ENCODE measurements at regions not wholly inside any gene's neighbourhood (a gene's known extent, or its start where the extent isn't known, plus 50 kb on each side); places are given as distances from the start of the nearest gene placed in this dataset.
"Not testable (repeated sequence)": the region's sequence is repeated elsewhere in the genome, so short reads cannot be mapped to it uniquely, and the experiment has no call there.

DNA sequence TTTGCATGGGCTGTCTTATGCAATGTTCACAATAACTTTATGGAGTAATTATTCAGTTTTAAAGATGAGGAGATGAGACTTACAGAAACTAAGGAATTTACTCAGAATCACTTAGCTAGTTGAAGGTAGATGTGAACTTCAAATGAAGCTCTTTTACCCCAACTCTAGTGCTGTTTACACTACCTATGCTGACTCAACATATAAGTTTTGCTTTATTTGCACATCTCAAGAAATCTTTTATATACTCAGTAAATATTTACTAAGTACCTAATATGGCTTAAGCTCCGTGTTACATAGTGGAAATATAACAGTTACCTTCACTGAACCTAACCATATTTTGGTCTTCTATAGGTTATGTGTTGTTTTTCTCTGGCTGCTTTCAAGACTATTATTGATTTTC is 293.2 kb downstream of the ANXA1 start:
- CTCF ChIA-PET = no interaction called here
- POLR2A ChIA-PET = no interaction called here

DNA sequence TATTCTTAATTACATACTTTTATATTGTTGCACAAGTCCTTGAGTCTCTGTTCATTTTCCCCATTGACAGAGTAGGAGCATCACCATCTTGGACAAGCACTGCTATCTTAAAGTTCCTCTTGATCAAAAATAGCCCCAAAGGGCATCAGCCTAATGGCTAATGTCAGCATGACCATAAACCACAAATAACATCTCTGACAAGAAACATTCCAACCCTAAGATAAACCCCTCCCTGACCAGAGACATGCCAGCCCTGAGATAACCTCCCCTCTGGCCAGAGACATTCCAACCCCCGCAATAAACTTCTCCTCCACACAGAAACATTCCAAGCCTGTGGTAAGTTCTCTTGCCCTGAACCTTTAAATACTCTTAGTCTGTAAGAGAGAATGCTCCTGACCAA is 293.7 kb downstream of the ANXA1 start:
- CTCF ChIA-PET, POLR2A ChIA-PET: not testable (repeated sequence)

DNA sequence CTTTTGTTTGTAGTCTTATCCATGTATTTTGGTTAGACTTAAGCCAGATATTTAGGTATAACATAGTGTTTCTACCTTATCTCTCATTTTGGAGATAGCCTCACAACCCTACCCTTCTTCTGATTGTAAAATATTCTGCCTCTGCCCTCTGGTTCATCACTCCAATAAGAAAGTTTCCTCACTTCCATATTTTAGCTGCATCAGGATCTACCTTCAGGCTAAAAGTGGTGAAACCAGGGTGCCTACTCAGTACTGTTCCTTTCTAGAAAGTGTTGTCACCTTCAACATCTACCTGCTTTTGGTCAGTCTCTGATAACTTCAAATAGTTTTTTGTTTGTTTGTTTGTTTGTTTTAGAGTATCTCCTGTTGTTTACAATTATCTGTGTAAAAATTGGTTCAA is 294.6 kb downstream of the ANXA1 start:
- POLR2A ChIA-PET = no interaction called here
- CTCF ChIA-PET = no interaction called here

DNA sequence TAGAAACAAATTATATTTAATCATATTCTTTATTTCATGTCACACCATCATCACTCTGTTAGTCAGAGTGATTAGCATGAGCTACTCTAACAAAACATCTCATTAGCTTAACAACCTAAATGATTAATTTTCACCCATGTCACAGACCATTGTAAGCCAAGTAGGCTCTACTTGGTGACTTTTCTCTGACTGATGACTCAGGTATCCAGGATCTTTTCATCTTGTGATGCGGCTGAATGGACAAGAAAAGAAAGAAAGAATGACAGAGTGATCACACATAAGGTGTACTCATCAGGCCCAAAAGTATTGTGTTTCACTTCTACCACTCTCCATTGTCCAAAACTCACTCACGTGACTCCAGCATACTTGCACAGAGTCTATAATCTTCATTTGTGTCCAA is 299.3 kb downstream of the ANXA1 start:
- ChIA-PET CTCF (no interaction called here), POLR2A (no interaction called here)

DNA sequence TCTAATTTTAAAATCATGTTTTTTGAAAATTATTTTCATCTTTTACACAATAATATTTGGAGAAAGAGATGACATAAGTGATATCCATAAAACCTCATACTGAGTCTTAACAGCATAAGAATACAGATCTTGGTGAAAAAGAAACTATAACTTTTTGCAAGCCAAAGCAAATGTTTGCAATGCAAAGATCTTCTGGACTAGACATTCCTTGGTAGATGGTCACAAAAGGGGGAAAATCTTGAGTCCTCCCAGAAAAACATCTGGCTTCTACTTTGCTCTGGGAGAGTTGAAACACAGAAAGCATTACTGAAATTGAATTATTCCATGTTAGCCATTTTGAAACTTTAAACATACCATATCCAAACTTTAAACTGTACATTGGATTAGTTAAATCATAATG is 308.2 kb downstream of the ANXA1 start:
- CTCF ChIA-PET = no interaction called here
- POLR2A ChIA-PET = no interaction called here

DNA sequence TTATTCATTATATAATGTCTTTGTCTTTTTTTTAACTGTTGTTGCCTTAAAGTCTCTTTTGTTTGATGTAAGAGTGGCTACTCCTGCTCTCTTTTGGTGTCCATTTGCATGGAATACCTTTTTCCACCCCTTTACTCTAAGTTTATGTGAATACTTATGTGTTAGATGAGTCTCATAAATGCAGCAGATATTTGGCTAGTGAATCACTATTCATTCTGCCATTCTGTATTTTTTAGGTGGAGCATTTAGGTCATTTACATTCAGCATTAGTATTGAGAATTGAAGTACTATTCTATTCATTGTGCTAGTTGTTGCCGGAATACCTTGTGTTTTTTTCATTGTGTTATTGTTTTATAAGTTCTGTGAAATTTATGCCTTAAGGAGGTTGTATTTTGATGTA is 317.1 kb downstream of the ANXA1 start:
- ChIA-PET POLR2A (no interaction called here), CTCF (no interaction called here)

DNA sequence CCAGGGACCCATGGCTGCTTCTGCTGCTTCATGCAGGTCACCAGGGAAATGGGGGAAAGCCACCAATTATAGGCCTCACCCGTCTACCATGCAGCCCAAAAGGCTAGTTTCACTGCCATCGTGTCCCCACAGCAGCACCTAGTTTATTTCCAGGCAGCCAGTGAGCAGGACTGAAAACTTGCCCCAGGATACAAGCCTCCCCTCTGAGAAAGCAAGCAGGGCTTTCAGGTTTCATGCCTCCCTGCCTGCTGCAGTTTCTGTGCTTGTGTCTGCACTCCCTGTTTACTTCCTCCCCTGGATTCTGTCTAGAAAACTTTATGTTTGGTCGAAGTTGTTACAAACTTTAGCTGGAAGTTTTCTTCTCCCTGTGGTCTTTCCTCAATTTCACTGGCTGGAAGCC is 319.1 kb downstream of the ANXA1 start:
- POLR2A ChIA-PET = no interaction called here
- CTCF ChIA-PET = no interaction called here

DNA sequence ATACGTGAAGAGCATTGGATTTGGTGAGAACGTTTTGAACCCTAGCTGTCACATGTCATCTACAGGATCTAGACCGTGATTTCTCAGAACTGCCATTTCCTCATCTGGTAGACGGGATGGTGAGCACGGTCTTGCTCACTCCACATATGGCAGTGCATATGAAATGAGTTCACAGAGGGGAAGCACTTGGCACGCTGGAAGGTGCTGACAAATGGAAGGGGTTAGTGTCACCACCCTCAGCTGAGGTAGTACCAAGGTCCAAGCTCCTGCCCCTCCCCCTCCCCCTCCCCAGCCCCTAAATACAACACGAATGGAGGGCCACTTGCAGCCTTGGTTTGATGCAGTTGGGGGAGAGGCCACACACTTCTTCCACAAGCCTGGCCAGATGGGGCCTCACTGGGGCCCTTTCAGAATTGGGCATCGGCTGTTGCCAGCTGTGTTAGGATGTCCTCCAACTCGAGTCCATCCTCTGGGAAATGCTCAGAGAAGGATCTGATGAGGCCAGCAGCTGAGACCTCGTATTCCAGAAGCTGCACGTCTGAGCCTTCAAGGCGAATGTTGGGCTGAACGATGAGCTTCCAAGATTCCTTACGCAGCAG is 322.4 kb downstream of the ANXA1 start:
- ChIA-PET CTCF (no interaction called here), POLR2A (no interaction called here)

DNA sequence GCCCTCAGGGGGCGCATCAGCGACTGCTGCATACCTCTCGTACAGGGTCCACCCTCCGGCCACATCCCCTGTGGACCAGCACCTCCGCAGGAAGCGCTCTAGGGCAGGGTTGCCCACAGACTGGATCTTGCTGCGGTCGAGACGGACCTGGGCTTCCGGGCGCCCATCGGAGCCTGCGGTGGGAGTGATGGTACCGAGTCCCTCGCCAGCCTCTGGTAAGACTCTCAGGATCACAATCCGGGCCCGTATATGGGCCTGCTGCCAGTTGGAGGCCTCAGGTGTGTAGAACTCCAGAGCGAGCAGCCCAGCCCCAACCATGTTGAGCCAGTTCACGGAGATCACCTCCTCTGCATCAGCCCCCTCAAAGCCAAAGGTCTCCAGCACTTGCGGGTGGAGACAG is 323.0 kb downstream of the ANXA1 start:
- POLR2A ChIA-PET = no interaction called here

DNA sequence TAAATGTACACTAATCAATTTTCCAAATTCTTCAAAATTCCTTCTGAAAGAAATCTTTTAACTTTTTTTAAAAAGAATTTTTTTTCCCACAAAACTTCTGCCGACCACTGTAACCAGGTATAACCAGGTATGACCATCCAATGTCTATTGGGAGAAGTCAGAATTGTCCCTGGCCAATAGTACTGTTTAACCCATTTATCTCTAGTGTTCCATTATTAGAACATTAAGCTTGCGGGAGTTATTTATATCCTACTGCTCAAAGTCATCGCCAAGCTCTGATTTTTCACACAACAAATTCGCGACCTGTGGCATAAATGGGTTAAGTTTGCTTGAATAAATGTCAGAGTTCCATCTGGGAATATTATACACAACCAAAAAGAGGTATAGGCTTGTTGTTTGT is 343.2 kb downstream of the ANXA1 start:
- POLR2A ChIA-PET = no interaction called here
- CTCF ChIA-PET = no interaction called here

More for the DNA sequence above, 323.0 kb downstream of the ANXA1 start:
- CTCF ChIA-PET = no interaction called here

DNA sequence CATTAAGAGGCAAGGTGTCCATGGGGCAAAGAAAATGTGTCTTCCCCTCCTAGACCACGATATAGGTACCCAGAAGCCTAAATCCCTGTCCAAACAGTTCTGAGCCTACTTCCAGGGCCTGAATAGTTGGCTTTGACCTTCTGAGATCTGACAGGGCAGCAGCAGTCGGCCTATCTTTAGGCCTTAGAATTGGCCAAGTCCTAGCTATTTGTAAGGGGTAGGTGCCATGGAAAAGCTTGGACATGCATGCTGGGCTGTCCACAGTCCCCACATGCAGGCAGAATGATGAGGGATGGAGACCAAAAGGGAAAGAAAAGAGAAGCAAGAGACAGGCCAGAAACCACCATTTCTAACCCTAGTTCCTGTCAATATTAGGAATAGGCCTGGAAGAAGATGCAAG is 346.1 kb downstream of the ANXA1 start:
- POLR2A ChIA-PET = no interaction called here
- CTCF ChIA-PET = no interaction called here

DNA sequence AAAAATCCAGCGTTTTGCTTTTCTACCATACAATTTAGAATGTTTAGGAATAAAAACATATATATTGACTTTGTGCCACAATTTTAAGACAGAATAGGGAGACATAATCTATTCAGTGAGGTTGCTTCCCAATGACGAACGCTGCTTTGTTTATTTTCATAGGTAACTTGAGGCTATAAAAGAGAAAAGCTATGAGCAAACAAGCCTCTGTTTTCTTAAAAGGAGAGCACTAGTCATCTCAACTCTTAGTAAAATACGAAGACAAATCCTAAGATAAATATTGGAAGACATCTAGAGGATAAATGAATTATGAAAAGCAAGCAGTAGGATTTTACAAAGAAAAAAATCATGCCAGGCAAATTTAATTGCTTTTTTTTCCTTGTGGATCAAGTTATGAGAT is 363.6 kb downstream of the ANXA1 start:
- ChIA-PET CTCF (no interaction called here), POLR2A (no interaction called here)

DNA sequence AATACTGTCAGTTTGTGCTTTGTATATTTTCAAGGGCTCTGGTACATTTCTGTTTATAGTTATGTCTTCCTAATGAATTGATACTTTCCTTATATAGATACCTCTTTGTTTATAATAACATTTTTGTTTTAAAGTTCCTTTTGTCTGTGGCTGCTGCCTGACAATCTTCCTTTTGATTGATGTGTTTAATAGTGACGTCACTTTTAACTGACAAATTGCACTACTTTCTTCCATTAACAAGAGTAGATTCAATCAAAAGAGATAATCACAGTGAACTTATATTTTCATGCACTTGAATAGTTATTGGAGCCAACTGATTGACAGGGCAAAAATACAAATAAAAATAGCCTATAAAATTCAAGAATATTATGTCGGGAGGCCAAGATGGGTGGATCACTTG is 371.7 kb downstream of the ANXA1 start:
- CTCF ChIA-PET = no interaction called here

DNA sequence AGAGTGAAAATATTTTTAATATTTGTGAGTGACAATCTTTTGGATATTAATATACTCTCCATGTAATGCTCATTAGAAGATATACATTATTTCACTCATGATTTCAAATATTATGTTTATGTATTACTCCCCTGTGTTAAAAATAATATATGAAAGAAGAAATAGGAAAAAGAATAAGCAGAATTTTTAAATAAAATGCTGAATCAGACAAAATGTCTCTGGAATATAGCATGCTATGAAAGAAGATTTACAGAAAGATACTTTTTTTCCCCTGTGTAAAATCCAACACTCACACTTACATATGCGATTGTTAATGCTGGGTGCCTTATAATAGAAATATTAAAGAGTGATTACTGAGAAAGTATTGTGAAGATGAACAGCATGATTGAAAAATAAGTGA is 373.7 kb downstream of the ANXA1 start:
- ChIA-PET POLR2A (no interaction called here), CTCF (no interaction called here)

More for the DNA sequence above, 371.7 kb downstream of the ANXA1 start:
- POLR2A ChIA-PET = no interaction called here

DNA sequence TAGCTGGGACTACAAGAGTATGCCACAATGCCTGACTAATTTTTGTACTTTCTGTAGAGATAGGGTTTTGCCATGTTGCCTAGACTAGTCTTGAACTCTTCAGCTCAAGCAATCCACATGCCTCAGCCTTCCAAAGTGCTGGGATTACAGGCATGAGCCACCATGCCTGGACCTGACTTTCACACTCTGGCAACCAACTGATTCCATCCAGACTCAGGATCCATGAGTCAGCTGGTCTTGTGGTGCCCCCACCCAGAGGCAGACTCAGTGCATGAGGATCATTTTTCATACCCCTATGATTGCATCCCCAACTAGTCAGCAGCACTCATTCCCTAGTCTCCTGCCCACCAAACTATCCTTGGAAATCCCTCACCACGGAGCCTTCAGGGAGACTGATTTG is 375.9 kb downstream of the ANXA1 start:
- CTCF ChIA-PET = no interaction called here
- POLR2A ChIA-PET = no interaction called here

DNA sequence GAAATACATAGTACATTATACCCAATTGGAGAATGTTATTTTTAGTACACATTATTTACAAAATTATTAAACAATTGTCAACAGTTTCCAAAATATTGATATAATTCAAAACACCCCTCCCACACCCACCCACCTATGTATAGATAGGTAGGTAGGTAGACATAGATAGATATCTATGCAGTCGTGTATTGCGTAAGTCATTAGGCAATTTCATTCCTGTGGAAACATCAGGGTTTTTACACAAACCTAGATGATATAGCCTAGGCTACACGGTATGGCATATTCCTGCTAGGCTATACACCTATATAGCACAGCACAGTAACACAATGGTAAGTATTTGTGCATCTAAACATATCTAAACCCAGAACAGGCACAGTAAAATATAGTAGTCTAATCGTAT is 377.3 kb downstream of the ANXA1 start:
- CTCF ChIA-PET = no interaction called here
- POLR2A ChIA-PET = no interaction called here

DNA sequence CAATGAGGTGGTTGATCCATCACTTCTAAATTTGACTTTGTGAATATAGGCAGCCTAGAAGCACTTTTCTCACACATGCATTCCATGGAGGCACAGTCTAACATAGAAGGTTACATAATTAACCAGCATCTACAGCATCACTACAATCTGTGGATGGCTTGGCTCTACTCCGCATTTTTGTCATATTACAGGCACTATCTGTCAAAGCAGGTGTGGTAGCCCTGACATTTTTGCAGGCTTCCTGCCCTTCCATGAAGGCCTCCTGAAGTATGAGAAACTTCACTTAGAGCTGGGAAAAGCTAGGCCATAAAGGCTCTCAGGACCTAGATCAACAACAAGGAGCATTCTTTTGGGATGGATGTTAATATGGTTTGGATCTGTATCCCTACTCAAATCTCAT is 378.0 kb downstream of the ANXA1 start:
- ChIA-PET POLR2A (no interaction called here), CTCF (no interaction called here)

DNA sequence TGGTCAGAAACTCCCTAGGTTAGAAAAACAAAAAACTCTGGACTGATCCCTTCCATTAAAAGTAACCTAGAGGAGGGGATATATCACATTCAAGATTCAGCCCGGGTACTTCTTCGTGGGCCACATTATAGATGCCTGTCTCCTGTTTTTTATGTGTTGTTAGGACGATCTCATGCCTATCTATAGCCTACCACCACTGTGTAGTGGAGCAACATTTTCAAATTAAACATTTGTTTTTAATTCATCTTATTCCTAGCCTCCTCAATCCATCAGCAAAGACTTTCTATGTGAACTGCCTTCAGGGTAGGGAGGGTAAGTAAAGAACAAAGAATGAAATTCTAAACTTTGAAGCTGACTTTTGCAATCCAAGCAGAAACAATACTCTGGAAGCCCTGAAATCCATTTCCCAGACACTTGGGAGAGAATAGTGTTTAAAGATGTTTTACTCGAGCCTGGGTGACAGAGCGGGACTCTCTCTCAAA is 379.4 kb downstream of the ANXA1 start:
- CTCF ChIA-PET = no interaction called here
- POLR2A ChIA-PET = no interaction called here

DNA sequence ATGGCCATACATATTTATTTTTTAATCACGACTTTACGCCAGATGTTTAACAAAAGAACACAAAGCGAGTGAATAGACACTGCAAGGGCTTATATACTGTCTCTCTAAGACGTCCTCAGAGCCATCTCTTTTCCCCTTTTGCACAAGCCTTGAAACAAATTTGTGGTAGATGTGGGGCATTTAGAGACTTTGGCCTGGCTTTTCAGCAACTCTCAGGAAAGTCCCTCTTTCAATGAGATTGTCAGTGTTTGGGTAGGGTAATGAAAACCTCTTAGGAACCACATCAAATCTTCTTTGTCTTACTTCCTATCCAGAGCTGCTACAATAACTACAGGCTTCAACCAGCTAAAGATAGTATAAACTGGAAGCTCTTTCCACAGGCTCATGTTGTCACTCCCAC is 380.0 kb downstream of the ANXA1 start:
- CTCF ChIA-PET = no interaction called here
- POLR2A ChIA-PET = no interaction called here

DNA sequence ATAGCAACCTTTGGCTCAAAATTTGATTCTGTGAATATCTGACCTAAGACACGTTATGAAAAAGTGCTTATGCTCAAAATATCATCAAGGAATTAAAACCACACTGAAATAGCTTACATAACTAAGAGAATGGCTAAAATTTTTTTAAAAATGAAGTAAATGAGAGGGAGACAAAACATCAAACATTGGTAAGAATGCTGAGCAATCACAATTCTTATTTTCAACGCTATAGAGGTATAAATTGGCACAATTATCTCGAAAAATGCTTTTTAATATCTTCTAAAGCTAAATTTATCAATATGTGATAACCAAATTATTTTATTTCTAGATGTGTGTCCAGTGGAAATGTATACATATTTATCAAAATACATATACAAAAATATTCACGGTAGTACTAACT is 381.3 kb downstream of the ANXA1 start:
- POLR2A ChIA-PET = no interaction called here

DNA sequence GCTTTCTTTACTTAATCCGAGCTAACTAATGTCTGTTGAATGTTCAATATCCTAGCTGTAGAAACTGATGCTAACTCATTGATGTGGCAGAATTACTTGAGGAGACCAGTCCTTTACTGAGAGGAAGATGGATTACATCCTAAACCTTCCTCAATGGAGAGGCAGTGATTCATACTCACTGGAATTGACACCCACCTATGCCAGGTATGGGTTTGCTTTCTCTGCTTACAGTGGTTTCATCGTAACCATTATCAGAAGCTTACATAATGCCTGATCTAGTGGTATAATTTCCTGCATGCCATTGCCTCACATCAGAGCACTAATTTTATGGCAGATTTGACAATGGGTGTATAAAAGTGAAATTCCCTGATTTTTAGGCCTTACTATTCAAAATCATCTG is 384.7 kb downstream of the ANXA1 start:
- CTCF ChIA-PET = no interaction called here
- POLR2A ChIA-PET = no interaction called here

More for the DNA sequence above, 381.3 kb downstream of the ANXA1 start:
- CTCF ChIA-PET = no interaction called here

DNA sequence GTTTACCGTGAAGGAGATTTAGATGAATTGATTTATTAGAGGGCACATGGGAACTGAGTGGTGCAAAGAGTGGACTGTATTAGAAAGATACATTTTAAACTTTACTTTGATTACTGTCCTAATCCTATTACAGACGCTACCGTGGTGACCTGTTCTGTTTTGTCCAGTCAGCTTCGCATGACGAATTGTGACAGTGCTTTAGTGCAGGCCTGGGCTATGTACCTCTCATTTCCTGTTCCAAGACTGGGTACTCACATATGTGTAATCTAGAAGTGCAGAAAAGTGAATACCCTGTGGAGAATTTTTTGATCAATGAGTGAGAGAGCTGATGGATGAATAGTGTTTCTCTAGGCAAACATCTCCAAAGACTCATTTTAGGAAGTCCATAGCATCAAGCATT is 385.9 kb downstream of the ANXA1 start:
- ChIA-PET POLR2A (no interaction called here), CTCF (no interaction called here)

DNA sequence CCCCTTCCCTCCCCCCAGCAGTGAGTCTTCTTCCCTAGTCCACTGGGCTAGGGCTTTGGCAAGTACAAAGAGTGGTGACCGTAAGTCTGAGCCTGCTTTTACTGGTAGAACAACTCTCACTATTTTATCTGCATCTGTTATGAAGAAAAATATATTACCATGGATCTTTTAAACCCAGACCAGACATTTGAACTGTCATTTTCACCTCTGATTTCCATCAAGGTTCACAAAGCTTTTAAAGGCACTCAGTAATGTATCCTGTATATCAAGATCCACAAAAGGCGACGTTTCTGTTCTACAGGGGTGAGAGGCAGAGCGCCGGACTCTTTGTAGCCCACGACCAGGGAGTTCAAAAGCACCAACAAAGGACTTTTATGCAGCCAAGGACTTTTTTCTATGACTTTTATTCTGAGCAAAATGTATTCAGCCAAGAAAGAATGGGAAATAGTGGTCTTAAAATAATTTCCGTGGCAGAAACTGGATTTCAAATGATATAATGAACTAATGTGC is 388.3 kb downstream of the ANXA1 start:
- POLR2A ChIA-PET = no interaction called here

More for the DNA sequence above, 388.3 kb downstream of the ANXA1 start:
- CTCF ChIA-PET = no interaction called here

Measured in activated CD8-positive, alpha-beta memory T cell treated with anti-CD3 and anti-CD28 coated beads for 36 hours (primary cell).